ENCODE measurements at regions not wholly inside any gene's neighbourhood (a gene's known extent, or its start where the extent isn't known, plus 50 kb on each side); places are given as distances from the start of the nearest gene placed in this dataset.

DNA sequence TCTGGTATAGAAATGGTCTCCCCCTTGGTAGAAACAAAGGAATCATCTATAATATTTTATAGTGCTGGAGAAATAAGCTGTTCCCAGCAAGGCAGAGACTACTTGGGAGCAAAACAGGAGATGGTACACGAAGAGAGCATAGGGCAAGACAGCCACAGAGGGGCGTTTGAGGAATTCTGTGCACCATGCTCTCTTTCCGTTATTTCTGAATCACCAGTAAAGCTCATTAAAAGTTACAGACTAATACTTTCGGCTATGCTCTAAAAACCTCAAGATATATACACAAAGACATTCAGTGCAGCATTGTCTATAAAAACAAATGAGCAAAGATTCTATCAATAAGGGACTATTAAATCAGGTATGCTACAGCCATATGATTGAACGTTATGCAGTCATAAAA is 68.5 kb upstream of the FHIP2A start:
- WGBS, 2 donors, result 69 to 85% methylated on average over 5 of the region's 5 CpGs
- no peaks in the 10 kb centered on the region for H3K27me3 ChIP-seq
- H3K27ac ChIP-seq, result no peak overlapping the region
- no peak for TF ChIP-seq POLR2A (IDR thresholded peaks at IDR 0.05)
- TF ChIP-seq CTCF (IDR thresholded peaks at IDR 0.05), result no peak
- H3K4me3 ChIP-seq, result no peak overlapping the region
- no peak for DNase-seq
- no peaks in the 10 kb centered on the region for H3K4me1 ChIP-seq
- no peaks in the 10 kb centered on the region for H3K9me3 ChIP-seq
- intact Hi-C loops (cut with DNase I), result no loop called here
- H3K36me3 ChIP-seq, result no peaks in the 10 kb centered on the region

DNA sequence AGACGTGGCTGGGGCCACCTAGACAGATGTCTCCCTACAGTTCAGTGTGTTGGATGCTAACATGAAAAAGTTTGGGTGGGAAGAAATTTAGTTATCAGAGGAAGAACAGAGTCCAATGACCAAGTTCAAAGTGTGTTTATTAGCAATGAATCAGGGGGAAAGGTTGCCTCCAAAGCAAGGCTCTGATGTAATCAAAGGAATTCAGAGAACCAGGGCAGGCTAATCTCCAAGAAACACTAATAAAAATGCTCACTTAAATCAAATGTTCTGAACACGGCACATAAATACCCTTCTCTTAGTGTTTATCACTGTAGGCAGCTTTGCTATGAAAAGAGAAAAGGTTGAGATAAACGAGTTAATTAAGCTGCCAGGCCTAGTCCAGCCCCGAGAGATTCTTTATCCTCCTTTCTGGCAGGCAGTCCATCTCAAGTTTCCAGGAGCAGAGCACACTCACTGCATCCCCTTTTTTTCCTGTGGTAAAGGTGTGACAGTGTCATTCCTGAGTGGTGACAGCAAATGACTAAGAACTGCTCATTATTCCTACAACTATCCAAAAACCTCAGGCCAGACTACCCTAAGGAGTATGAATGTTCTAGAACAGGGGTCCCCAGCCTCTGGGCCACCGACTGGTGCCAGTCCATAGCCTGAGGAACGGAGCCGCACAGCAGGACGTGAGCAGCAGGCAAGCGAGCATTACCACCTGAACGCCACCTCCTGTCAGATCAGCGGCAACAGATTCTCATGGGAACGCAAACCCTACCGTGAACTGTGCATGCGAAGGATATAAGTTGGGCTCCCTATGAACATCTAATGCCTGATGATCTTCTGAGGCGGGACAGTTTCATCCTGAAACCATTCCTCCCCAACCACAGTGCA is 66.9 kb upstream of the FHIP2A start:
- DNase-seq, result no peak
- TF ChIP-seq POLR2A (IDR thresholded peaks at IDR 0.05) (no peak), CTCF (IDR thresholded peaks at IDR 0.05) (no peak)
- intact Hi-C loops (cut with DNase I), result no loop called here
- no peaks in the 10 kb centered on the region for H3K9me3 ChIP-seq
- no peaks in the 10 kb centered on the region for H3K27me3 ChIP-seq
- peak overlapping the region in 1 of 4 donors; percentile 25 for H3K27ac ChIP-seq
- no peaks in the 10 kb centered on the region for H3K36me3 ChIP-seq
- H3K4me1 ChIP-seq, result no peaks in the 10 kb centered on the region
- 77 to 78% methylated on average over 10 to 14 of the region's 15 CpGs for WGBS, 2 donors
- H3K4me3 ChIP-seq, result no peak overlapping the region

DNA sequence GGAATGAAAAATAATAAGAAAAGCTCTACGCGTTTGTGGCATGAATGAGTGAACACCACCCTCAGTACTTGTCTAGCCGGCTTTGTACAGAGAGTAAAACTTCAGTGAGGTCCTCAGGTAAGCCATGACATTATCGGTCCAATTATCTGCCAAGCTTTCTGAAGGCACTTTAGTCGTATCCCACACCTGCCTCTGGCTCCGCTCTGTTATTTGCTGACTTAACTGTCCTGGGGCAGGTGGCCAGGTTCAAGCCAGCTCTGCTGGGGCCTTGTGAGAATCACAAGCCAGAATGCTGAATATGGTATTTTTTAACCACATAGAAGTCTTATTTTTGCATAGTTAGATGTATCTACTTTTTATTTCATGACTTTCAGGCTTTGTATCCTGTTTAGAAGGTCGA is 66.0 kb upstream of the FHIP2A start:
- no peaks in the 10 kb centered on the region for H3K4me1 ChIP-seq
- H3K4me3 ChIP-seq, result no peak overlapping the region
- WGBS, 2 donors, result 85 to 91% methylated on average over 7 of the region's 7 CpGs
- no peak for TF ChIP-seq POLR2A (IDR thresholded peaks at IDR 0.05)
- TF ChIP-seq CTCF (IDR thresholded peaks at IDR 0.05), result no peak
- no peaks in the 10 kb centered on the region for H3K9me3 ChIP-seq
- no peaks in the 10 kb centered on the region for H3K27me3 ChIP-seq
- intact Hi-C loops (cut with DNase I), result no loop called here
- no peak overlapping the region for H3K27ac ChIP-seq
- no peak for DNase-seq
- no peaks in the 10 kb centered on the region for H3K36me3 ChIP-seq

GRCh38 chr10:114758331-114758730 is 63.2 kb upstream of the FHIP2A start:
- intact Hi-C loops (cut with DNase I), result no loop called here
- 44 to 50% methylated on average over 1 of the region's 1 CpG for WGBS, 2 donors
- H3K36me3 ChIP-seq, result no peaks in the 10 kb centered on the region
- peaks cover 0 to 2% (median 0%) of the 10 kb centered on the region in 4 donors for H3K27me3 ChIP-seq
- H3K4me3 ChIP-seq, result no peak overlapping the region
- H3K27ac ChIP-seq, result peak overlapping the region in 1 of 4 donors; percentile 7
- TF ChIP-seq POLR2A (IDR thresholded peaks at IDR 0.05), result no peak
- TF ChIP-seq CTCF (IDR thresholded peaks at IDR 0.05), result no peak
- no peaks in the 10 kb centered on the region for H3K9me3 ChIP-seq
- H3K4me1 ChIP-seq, result no peaks in the 10 kb centered on the region
- no peak for DNase-seq

Measured in esophagus squamous epithelium (tissue), 5 donors.